ENCODE measurements at regions not wholly inside any gene's neighbourhood (a gene's known extent, or its start where the extent isn't known, plus 50 kb on each side); places are given as distances from the start of the nearest gene placed in this dataset.
"Not testable (repeated sequence)": the region's sequence is repeated elsewhere in the genome, so short reads cannot be mapped to it uniquely, and the experiment has no call there.

DNA sequence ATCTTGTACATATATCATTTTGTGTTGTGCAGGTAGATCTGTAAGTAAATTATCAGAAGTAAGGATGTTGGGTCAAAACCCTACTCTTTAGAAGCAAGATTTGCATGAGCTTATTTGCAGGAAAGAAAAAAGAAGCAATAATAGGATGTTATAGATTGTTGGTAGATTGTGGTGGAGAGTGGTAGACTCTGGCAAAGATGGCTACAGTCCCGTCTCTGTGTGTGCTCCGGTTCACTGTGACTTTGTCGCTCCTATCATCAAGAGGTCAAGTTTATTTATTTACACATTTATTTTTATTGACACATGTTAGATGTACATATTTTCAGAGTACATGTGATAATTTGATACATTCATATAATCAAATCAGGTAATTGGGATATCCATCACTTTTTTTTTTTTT is 81.0 kb upstream of the NDUFV2 start:
- DNase-seq = no peak

DNA sequence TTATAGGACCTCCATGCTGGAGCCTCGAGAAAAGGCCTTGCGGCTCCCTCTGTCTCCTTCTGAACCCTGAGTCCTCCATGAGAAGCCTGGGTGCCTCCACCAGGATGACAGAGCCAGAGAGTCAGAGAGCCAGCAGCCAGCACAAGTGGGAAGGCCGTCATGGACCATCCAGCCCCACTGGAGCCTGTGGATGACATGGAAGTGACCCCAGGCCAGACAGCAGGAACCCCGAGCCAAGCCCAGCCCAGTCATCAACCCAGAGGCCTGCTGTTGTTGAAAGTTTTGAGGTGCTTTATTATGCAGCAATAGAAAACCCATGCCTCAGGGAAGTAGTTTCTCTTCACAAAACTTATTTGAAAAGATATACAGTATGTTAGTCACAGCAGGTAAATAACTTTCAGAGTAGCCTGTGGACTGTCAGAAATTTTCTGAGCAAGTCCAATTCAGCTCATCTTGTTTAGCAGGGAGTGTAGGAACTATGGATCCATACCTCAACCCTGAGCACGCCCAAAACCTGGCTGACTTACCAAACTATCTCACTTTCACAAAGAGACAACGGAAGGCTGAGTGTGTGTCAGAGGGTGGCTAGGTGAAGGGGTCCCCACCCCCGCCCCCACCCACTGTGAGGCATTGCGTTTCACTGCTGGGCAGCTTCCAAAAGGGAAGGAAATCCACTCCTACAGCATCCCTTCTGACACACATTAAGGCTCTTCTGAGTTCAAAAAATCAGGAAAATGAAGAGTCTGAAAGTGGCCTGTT is 79.9 kb upstream of the NDUFV2 start:
- no peak for DNase-seq

DNA sequence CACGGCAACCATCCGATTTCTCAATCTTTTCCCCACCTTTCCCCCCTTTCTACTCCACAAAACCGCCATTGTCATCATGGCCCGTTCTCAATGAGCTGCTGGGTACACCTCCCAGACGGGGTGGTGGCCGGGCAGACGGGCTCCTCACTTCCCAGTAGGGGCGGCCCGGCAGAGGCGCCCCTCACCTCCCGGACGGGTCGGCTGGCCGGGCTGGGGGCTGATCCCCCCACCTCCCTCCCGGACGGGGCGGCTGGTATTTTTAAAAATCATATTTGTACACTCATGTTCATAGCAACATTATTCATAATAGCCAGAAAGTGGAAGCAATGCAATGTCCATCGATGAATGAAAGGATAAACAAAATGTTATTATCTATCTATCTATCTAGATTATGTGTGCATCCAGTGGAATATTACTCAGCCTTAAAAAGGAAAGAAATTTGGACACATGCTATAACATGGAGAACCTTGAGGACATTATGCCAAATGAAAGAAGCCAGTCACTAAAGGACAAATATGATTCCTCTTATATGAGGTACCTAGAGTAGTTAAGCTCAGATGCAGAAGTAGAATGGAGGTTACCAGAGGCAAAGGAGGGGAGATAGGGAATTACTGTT is 78.4 kb upstream of the NDUFV2 start:
- DNase-seq = not testable (repeated sequence)

DNA sequence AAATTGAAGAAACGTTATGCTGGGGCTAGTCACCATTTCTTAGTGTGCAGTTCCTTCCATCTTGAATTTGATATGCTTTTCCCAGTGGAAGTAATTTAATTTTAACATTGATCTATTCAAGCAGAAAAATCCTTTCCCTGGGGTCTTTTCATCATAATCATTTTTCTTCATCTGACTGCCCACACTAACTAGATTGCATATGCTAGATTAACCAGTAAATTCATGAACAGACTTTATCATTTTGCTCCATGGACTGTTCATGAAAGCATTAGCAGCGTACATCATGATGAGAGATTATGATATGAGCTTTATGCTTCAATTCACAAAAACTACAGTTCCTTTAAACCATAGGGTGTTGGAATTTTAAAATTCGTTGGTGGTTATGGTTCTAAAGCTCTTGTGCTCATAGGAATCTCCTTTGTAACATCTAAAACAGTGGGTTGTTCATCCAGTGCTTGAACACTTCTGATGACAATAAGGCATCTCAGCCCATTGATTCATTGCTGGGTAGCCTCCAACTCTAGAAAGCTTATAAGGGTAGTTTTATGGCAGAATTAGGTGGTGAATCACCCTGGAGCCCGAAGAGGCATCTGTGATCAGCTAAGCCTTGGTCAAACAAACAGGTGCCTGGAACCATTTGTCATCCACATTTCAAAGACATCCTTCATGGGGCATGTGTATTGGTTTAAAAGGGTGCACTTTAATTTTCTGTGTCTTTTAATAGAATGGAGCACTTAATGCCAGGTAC is 77.2 kb upstream of the NDUFV2 start:
- no peak for DNase-seq

DNA sequence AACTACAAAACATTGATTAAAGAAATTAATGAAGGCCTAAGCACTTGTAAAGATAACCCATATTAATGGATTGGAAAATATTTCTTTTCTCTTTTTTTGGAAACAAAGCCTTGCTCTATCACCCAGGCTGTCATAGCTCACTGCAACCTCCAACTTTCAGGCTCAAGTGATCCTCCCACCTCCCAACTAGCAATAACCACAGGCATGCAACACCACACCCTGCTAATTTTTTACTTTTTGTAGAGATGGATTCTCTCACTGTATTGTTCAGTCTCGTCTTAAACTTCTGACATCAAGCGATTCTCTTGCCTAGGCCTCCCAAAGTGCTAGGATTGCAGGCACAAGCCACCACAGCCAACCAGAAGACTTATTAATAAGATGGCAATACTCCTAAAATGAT is 73.4 kb upstream of the NDUFV2 start:
- DNase-seq = no peak

DNA sequence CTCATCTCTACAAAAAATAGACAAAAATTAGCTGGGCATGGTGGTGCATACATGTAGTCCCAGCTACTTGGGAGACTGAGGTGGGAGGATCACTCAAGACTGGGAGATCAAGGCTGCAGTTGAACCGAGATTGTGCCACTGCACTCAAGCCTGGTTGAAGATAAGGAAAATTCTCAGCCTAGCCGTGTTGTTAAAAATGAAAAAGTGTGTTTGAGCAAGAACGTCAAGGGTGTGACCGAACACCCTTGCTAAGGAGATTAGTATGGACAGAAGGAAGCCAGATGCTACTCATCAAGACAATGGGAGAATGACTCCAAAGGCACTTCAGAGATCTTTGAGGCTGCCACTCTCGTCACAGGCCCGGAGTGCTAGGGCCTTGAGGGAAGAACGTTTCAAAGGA is 70.0 kb upstream of the NDUFV2 start:
- no peak for DNase-seq

DNA sequence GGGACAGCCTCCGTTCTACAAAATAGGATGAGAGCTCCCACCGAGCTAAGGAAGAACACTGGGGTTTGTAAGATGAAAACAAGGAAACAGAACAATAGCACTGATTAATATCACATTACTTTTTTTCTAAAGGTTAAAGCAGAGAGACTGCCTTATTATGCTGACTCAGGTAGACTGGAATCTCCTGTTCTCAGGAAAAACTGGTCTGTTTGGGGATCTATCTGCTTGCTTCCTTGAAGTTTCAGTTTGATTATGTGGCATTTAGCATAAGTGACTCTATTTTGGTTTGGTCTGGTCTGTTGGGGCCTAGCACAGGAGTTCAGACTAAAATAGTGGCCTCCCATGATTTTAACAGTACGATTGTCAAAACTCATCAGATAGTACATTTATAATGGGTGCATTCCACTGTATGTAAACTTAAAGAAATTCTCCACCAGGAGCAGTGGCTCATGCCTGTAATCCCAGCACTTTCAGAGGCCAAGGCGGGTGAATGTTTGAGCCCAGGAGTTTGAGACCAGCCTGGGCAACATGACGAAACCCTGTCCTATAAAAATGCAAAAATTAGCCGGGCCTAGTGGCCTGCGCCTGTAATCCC is 64.1 kb upstream of the NDUFV2 start:
- no peak for DNase-seq

DNA sequence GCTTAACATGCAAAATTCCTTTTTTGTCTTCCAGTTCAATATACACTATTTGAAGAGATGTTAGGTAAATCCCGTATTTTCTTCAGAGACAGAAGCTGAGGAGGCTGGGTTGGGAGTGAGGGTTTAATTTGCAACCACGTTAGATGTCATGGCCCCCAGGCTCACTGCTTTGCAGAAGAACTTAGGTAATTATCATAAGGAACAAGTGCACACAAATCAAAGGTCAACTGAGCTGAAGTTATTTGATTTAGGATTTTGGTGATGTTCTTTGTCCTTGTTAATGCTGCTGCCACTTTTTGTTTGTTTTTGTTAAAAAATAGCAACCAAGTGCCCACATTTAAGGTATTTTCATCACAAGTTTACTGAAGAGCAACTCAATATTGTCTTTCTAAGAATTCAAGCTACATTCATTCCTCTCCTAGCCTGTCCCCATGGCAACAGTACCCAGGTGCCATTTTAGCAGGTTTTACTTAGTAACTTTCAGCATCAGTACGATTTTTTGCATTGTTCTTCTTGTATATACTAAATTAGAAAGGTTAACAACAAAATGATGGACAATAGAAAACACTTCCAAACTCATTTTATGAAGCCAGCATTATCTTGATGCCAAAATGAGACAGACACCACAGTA is 62.9 kb upstream of the NDUFV2 start:
- DNase-seq = no peak

DNA sequence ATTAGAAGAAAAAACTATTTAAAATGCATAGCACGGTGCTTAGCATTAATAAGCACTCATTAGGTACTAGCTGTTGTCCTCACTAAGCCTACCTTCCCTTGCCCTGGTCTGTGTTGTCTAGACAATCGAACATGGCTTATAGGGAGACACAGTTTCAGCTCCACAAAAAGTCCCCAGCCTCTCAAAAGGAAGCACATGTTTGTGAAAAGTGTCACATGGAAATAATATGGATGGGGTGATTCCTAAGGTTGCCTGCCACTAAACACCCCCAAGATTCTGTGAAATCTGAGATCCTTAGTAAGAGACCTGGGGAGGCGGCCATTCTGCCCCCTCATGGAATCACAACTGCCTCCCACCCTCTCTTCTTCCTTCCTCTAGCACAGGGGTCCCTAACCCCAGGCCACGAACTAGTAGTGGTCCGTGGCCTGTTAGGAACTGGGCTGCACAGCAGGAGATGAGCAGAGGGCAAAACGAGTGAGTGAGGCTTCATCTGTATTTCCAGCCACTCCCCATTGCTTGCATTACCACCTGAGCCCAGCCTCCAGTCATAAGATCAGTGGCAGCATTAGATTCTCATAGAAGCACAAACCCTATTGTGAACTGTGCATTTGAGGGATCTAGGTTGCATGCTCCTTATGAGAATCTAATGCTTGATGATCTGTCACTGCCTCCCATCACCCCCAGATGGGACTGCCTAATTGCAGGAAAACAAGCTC is 59.6 kb upstream of the NDUFV2 start:
- no peak for DNase-seq

DNA sequence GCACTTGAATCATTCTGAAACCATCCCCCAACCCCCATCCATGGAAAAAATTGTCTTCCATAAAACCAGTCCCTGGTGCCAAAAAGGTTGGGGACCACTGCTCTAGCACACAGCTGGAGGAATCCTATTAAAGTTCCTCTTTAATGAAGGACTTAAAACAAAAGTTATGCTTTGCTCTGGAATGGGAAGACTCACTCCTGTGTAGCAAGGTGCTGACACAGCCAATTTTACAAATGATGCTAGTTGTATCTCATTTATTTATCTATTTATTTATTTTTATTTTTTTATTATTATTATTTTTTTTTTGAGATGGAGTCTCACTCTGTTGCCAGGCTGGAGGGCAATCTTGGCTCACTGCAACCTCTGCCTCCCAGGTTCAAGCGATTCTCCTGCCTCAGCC is 58.9 kb upstream of the NDUFV2 start:
- DNase-seq = no peak

DNA sequence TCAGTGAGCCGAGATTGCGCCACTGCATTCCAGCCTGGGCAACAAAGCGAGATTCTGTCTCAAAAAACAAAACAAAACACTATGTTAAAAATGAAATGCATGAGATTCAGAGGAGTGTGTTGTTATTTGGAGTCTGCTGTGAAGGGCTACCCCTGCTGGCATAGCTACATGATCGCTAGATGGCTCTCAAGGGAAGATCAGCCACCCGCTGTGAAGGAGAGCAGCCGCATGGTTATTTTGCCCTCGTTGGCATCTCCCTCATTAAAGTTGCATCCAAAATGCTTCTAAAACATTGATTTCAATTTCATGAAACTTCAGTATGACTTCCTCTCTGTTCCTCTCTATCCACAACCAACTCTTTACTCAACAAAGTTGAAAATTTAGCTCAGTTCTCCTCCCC is 54.8 kb upstream of the NDUFV2 start:
- no peak for DNase-seq

DNA sequence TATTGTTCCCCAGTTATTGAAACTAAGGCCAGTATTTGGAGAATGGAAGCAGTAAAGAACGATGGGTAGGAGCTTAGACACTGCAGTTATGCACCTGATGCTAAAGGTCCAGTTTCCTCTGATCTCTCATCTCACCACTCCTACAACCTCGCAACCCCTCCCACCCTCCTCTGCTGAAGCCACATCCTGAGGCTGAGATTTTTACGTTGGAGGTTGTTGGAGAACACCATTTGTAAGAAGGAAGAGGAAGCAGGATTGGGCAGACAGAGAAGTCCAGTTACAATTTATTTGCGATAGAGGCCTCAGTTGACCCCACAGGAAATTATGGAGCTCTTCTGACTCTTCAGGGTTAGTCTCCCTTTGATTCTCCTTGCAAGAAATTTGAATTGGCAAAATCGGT is 54.3 kb upstream of the NDUFV2 start:
- no peak for DNase-seq

DNA sequence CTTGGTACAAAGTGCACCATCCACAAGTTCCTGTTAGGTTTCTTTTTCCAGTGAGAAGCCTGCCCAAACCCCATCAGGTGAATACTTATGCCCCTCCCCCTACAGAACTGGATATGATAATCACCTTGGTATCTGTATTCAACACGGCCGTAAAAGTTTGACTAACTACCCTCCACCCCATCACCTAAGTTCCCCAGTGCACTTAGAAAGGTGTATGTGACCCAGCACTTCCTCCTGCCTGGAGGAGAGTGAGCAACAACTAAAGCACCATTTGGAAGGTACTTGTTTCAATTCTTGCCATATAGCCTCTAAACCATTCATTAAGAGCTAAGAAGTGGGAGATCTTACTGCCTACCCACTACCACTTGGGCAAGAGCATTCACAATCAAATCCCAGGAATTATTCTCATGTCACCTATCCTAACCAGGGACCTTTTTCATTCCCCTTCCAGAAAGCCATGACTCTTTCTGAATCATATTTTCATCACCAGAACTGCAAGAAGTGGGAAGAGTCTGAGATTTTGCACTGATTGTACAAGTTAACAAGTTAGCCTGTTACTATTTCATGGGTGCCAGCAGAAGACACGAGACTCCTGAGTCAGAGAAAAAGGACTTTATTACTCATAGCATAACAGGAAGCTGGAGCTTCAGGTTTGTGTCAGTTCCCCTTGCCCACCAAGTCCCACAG is 53.5 kb upstream of the NDUFV2 start:
- DNase-seq = no peak

DNA sequence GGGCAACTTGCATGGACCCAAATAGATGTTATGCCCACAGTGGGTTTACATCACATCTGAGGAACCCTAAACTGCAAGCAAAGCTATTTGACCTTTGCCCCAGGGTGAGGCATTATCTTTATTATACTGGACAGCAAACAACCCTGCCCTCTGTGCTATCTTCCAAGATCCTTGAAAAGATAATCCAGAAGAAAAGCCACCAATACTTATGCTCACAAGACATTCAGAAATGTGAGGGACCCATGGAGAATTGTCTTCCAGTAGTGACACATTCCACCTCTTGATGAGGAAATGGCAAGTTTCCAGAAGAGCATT is 53.0 kb upstream of the NDUFV2 start:
- DNase-seq = no peak

DNA sequence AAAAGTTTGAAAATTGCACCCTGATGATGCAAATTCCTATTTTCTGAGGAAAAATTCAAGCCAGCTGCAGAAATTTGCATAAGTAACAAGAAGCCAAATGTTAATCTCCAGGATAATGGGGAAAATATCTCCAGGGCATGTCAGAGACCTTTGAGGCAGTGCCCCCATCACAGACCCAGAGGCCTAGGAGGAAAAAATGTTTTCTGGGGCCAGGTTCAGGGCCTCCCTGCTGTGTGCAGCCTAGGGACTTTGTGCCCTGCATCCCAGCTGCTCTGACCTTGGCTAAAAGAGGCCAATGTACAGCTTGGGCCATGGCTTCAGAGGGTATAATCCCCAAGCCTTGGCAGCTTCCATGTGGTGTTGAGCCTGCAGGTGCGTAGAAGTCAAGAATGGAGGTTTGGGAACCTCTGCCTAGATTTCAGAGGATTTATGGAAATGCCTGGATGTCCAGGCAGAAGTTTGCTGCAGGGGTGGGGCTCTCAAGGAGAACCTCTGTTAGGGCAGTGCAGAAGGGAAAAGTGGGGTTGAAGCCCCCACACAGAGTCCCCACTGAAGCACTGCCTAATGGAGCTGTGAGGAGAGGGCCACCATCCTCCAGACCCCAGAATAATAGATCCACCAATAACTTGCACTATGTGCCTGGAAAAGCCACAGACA is 51.7 kb upstream of the NDUFV2 start:
- not testable (repeated sequence) for DNase-seq
